Amygdala (tissue), 56 donors: ENCODE measurements at regions not wholly inside any gene's neighbourhood (a gene's known extent, or its start where the extent isn't known, plus 50 kb on each side); places are given as distances from the start of the nearest gene placed in this dataset.
A peak's percentile ranks its signal among the peaks of the same experiment; 100 is the strongest.

Experiments
- DNase-seq, 56 donors: peaks; one replicate each; lab custom pipeline; 2025; lab: John Stamatoyannopoulos, UW

DNA sequence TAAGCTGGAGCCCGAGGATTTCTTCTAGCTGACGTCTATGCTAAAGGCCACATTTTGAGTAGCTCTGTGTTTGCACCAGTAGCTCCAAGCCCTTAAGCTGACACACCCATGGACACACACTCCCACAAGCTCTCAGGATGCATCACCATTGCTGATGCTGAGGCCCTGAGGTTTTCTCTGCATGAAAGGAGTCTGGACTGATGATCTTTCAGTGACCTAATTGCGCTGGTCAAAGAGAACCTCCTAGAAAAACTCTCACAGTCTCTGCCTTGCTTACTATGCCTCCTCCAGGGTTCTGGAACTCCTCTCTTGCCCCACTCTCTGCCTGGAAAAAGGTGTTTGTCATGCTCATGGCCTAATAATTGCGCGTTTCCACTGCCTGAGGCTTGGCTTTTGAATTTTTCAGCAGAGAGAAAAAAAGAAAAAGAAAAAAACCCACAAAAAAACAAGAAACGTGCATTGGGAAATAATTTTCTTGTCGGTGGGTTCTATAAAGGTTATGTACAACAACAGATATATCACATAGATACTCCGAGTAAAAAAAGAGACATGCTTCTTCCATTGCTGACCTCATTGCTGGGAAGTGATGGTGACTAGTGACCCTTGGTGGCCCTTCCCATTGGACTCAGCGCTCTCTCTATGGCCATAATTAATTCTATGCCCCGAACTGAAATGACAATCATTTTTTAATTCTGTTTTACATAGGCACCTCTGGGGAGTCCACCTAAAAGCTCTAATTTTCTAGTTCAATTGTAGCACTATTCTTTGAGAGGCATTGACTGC, 297.0 kb downstream of the TDRD15 start:
- no peak for DNase-seq

DNA sequence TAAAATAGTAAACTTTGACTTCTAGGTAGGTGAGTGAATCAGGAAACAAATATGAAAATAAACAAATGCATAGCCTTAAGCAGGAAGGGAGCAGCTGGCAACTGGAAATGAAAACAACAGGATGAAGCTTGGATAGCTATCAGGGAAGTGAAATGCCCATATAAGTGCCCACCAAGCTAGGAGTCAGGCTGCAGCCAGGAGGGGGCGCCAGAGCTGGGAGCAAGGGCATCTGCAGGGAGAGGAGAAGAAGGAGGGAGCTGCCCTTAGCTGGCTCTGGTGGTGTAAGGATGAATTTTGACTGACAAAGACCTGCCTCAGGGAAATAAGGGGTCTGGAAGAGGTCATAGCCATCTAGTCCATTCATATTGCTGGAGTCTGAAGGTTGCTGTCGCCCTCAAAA, 298.3 kb downstream of the TDRD15 start:
- peak in 5 of 56 donors; percentile 2 to 16 (median 8) for DNase-seq

DNA sequence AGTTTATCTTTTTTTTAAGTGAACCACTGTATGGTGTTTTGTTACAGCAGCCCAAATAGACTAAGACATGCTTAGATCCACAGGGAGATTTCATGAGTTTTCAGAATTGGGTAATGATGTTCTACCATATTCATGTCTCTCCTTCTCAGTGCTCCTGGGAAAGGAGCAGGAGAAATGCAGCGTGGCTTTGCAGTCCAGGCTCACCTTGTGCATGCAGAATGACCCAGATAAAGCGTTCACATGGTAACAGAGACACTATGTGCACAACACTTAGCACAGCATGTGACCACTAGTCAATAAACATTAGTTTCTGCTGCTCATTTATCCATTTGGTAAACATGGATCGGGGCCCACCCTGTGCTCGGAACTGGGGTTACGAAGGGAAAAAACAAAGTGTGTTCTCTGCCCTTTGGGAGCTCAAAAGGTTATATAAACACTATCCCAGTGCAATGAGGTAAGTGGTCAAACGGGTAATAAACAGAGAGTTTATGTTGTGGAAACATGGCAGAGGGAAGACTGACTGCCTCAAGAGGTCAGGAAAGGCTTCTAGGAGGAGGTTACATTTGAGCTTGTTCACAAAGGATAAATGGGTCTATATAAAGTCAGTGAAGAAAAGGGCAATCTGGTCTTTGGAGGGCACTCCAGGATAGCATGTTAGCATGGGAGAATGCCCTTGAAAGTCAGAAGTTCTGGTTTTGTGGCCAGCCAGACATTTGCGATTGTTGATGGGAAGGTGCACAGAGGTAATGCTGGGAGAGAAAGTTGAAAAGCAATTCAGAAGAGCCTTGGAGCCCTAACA, 299.2 kb downstream of the TDRD15 start:
- DNase-seq = no peak

DNA sequence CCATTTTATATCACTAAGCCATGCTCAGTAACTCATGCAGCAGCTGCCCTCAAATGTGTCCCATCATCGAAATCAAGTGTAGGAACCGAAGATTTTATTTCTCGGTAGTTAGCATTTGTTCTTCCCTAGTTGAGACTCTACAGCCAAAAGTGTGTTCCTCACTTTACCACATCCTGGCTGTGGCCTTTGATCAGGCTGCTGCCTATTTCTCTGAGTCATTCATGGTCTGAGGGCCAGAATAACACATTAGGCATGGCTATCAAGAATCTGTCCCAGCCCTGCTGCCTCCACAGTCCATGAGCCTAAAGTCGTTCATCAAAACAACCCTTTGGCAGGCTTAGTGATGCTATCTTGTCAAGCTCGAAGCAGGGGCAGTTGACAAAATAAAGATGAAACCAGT, 300.1 kb downstream of the TDRD15 start:
- no peak for DNase-seq

DNA sequence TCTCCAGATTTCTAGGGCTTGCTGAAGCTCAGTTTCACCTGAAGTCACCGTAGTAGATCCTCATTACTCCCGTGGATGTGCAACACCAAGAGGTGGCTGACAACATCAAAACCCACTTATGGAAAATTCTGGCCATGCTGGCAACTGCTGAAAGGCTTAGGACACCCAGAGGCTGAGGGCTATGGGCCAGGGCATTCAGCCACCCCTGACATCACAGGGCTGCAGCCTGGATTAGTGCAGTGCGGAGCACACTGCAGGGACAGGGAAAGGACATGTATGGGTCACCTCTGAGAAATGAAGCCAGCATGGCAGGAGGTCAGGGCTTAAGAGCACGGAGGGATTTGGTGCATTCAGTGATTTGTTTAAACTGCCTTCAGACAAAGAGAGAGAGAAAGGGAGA, 300.6 kb downstream of the TDRD15 start:
- DNase-seq = no peak

DNA sequence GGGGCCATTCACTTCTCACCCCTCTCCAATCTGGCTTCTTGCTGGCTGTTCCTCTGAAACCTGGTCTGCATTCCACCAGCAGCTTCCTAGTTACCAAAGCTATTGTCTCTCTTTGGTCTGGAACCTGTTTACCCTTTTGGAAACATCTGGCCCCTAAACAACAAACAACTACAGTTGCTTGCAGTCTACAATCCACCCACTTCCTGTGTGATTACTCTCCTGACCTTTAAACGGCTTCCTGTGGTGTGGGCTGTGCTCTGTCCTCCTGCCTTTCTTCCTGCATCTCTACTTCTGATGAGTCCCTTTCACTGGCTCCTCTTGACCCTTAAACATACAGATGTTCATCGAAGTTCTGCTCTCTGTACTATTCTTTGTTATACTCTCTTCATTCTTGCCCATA, 303.8 kb downstream of the TDRD15 start:
- DNase-seq = no peak

DNA sequence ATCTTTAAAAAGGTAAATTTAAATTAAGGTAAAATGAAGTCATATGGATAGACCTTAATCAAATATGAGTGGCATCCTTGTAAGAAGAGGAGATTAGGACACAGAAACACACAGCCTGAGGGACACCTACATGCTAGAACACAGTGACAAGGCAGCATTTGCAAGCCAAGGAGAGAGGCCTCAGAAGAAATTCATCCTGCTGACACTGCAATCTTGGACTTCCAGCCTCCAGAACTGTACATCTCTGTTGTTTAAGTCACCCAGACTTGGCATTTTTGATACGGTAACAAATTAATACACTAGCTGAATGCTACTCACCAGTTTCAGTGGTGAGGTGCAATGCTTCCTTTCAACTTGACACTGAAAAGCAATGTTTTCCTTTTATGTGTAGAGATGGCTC, 305.0 kb downstream of the TDRD15 start:
- no peak for DNase-seq

DNA sequence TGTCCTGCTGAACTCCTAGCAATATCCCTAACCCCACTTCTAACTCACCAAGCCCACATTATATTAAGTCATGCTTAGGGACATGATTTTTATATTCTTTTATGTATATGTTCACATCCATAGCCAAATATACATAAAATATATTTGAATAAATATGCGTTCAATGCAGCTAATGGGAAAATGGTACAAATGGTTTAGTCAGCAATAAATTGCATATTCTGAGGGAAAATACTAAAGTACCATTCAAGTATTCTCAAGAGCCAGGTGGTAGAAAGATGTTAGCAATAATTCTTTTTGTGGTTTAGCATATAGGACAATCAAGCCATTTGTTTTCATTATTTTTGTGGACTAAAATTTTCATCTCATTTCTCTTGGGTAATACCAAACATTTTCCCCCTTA, 306.0 kb downstream of the TDRD15 start:
- no peak for DNase-seq

DNA sequence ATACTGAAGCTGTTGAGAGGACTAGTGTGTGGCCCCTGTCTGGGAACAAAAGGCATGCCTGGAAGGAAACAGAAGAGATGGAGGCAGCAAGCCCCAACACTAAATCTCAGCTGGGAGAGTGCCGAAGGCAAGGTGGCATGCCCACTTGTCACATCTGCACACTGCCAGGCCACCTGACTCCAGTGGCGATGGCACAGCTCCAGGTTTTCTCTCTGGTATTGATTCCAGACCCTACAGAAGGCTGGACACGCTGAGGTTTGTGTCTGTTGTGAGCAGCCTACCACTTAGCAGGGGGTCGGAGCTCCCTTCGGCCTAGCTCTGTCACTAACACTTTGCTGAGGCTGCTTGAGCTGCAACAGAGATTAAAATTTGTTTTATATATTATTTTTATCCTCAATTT, 307.3 kb downstream of the TDRD15 start:
- peak in 1 of 56 donors; percentile 2 for DNase-seq

DNA sequence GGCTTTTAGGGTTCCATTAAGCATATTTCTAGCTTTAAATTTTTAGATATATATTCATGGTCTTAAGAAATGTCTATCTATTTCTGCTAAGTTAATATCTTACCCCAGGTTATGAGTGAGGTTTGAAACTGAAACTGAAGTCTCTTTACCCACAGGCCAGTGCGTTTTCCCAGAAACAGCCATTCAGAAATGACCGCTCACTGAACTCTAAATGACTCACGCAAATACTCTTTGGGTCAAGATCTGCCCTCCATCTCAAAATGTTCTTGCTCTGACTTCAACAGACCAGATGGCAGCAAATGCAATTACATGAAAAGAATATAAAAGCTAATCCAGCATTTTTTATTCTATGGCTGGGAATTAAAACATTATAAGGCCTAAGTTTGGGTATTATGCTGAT, 315.2 kb downstream of the TDRD15 start:
- DNase-seq = no peak

DNA sequence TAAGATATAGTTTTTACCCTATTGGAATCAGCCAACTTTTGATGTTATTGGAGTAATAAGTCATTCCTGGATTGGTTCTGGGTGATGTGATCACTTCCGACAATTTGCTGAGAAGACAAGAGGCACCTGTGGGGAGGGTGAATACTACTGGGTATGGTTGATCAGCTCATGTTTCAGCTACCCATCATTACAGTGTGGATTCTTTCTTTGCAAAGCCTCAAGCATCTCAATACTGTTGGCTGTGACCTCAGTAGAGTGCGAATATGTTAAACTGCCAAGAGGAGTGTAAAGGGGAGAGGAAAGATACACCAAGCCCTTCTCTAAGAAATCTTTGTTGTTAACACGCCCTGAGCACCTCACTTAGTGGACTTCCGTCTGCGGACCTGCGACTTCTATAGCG, 317.7 kb downstream of the TDRD15 start:
- DNase-seq = no peak

DNA sequence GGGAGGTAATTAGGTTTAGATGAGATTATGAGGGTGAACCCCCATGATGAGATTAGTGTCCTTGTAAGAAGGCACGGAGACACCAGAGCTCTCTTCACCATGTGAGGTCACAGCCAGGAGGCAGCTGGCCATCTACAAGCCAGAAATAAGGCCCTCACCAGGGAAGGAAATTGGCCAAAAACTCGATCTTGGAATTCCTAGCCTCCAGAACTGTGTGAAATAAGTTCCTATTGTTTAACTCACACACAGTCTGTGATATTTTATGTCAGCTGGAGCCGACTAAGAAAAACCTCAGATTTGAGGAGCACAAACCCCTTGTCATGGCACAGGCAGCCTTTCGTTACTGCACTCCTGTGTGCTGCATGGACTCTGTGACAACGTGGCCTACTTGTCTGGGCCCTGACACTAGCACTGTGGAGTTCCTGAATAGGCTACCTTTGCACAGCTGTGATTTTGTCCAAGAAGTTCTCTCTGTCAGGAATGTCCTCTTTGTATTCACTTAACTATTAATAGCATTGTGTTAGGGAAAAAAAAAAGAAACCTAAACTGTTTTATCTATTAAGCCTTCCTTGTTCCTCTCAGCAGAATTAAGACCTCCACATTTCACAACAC, 319.8 kb downstream of the TDRD15 start:
- DNase-seq = no peak

DNA sequence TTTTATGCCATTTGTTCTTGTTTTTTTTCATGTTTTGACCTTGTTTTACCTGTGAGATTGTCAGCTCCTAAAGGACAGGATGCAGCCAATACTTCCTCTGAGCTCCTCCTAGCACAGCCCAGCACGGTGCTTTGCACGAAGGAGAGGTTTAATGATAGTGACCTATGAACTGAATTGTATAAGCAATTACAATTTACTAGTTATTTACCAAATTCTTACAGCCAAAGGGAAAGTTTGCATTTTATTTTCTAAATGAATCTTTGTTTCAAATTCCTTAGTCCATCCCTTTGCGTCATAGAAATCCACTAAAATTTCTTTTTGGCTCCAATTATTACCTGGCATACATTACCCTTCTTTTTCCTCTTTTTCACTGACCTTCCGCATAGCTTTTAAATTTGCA, 326.1 kb downstream of the TDRD15 start:
- no peak for DNase-seq

DNA sequence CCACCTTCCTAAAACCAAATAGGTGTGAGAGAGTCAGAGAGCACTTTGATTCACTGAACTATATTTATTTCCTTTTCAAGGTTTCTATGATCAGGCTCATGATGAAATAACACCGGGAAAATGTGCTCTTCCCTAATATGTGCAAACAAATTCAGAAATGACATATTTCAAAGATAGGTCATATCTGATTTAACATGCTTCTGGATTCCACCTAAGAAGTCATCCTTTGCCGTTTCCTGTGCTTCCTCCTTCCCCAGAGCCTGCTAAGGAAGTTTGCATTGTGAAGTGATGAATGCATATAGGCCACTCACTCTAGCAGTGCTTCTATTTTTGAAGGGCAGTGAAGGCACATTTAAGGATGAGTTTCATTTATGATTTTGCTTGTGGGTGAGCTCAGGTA, 327.6 kb downstream of the TDRD15 start:
- no peak for DNase-seq

DNA sequence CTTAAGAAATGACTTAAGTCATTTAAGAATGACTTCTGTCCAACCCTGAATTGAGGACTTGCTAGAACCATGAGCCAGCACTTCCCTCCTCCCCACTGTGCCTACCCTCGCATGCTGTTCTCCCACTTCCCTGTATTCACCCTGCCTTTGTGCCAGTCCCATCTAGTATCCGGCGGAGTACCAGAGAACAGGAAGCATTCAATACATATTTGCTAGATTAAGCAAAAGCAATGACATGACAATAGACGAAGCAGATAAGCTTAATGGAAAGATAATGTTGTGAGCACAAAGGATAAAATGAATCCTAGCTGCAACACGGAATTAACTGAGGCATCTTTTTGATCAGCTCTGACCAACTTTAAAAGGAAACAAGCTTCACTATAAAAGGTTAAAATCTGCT, 328.5 kb downstream of the TDRD15 start:
- no peak for DNase-seq

DNA sequence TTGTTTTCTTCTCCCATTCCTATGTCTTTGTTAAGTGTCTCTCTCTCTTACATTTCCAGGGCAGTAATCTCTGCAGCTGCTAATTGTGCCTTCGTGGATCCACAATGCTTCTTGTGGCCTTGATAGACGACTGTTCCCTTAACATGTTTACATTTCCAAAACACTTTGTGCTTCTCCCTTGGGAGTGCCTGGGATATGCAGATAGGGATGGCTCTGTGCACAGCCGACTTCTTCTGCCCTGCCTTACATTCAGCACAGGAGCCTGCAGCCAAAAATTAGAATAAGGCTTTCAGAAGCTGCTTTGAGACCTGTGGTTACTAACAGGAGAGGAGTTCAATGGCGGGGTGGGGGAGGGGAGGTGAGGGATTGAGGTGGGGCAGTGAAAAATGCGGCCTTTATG, 328.9 kb downstream of the TDRD15 start:
- DNase-seq = no peak

DNA sequence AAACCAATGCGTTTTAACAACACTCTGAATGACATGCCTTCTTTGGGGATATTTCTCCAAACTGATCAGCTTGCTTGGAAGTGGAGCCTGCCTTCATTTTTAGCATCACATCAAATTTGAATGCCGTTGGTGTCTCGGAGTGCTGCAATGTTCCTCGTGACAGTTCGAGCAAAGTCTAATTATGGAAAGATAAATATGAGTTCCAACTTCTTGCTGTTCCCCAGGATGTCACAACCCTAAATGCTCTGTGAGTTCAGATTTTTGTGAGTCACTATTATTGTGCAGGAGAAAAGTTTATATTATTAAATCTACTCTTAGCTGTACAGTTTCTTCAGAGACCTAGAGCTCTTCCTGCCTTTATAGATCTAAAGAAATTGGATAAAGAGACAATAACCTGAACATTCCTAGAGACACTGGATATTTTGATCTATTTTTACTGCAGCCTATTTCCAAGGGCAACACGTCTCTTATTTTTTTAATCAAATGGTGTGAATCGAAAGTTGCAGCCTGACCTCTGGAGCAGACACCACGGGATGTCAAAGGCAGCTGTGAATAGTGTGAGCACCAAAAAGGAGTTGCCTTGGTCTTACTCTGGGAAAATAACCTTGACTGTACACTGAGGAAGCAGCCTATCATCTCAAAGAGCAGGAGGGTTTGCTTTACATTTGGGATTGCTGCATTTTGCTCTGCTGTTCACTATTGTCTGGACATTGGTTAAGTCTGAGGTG, 330.1 kb downstream of the TDRD15 start:
- DNase-seq = no peak

DNA sequence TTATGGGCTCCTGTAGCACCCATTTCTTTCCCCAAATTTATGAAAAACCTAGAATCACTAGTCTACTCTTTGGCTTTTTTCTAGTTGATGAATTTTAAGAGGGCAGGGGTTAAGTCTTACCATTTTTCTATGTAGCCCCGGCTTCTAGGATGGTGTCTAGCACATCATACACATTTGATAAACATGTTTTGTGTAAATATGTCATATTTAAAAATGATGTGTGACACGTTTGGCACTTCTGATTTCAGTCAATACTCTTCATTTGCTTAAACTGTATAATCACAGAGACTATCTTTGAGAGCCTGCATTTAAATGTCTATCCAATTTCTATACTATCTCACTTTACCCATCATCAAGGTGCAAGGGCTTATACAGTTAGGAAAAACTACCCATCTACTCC, 331.1 kb downstream of the TDRD15 start:
- no peak for DNase-seq

DNA sequence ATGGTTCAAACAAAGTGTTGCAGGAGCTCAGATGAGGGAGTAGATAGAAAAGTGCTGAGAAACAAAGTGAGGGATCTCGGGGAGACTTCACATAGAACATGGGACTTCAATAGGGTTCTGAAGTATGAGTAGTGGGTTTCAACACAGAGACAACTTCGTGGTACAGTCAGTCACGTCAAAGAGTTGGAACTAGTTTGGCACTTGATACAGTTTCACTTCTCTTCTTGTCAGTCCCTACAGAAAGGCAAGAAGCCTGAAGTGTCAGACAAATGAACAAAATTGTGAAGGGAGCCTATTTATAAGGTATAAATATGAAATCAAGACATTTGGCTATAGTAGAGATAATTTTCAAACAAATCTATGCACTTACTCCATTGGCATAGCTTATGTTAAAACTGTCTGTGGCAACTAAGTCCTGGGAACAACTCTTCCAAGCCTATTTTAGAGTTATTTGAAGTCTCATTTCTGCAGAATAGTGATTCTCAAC, 338.0 kb downstream of the TDRD15 start:
- DNase-seq = no peak

DNA sequence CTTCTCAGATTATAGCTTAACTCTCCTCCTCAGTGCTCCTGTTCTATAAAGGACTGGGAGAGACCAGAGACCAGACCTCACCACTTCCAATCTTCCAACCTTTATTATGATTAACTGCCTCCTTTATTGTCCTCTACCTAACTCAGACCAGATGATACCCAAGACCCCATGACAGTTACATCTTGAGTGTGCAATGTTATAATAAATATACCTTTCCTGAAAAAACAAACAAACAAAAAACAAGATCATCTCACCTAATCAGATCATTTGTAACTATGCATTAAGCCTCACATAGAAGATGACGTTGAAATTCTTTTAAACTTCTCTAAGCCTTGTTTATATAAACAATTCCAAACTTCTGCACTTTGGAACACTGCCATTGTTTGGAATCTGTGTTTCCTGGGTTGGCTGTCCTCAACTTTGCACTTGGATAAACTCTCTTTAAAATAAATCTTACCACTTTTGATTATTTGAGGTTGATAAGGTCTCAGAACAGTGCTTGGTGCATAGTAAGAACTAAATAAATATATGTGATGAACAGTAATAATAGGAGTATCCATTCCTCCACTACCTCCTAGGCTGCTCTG, 342.7 kb downstream of the TDRD15 start:
- no peak for DNase-seq
